Lower leg skin (tissue), 3 donors: ENCODE measurements at regions not wholly inside any gene's neighbourhood (a gene's known extent, or its start where the extent isn't known, plus 50 kb on each side); places are given as distances from the start of the nearest gene placed in this dataset.

Source experiments
- CTCF ChIP-seq, 3 donors: fragments of 450-650 bp; IDR thresholded peaks; one replicate each; pipeline ENCODE4 v1.5.1; 2016; ENCODE audit warnings: antibody characterized with exemption in 3 of 3, mild to moderate bottlenecking in 3 of 3, moderate library complexity in 2 of 3
- POLR2A ChIP-seq, 2 donors: fragments of 450-650 bp; IDR thresholded peaks; one replicate each; pipeline ENCODE4 v1.6.1; 2016 to 2017; ENCODE audit warnings: antibody characterized with exemption in 2 of 2, mild to moderate bottlenecking in 1 of 2, moderate library complexity in 1 of 2

- no peak for TF ChIP-seq CTCF (IDR thresholded peaks at IDR 0.05)
- no peak for TF ChIP-seq POLR2A (IDR thresholded peaks at IDR 0.05)
Measured at GRCh38 chr4:19151684-19152083, 1100.0 kb upstream of the SLIT2 start.
